ENCODE measurements at regions not wholly inside any gene's neighbourhood (a gene's known extent, or its start where the extent isn't known, plus 50 kb on each side); places are given as distances from the start of the nearest gene placed in this dataset.
"Not testable (repeated sequence)": the region's sequence is repeated elsewhere in the genome, so short reads cannot be mapped to it uniquely, and the experiment has no call there.

DNA sequence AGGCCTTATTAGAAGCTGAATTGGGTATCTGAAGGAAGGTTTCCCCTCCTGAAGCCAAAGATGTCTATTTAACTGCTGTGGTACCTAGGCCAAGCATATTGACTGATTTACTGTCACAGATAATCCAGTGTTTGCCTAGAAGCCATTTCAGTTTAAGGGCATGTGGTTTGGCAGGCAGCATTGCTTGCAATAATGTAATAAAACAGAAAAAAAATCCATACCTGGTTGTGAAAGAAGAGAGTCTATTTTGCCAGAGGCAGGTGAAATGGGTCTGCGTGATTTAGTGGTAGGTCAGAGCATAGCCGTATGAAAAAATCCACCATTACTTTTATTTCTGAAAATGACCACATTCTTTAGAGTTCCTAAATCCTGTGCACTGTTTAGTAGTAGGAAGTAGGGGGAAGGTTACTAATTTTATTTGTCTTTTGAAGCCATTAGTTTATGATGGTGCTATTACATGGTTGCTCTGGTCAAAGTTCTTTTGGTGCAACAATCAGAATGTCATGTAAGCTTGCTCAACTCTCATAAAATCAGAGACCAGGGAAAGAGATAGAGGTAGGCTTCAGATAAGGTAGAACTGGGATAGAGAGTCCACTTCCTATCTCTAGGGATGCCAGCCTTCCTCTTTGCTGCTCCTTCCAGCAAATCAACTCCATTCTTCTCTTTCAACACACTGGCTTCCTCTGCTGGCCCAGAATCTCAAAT is 343.4 kb downstream of the GPD2 start:
- no peak for DNase-seq (ENCODE audit: low spot score)

DNA sequence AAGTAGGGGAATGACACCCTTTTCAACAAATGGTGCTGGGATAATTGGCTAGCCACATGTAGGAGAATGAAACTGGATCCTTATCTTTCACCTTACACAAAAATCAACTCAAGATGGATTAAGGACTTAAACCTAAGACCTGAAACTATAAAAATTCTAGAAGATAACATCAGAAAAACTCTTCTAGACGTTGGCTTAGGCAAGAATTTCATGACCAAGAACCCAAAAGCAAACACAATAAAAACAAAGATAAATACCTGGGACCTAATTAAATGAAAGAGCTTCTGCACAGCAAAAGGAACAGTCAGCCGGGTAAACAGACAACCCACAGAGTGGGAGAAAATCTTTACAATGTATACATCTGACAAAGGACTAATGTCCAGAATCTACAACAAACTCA is 345.5 kb downstream of the GPD2 start:
- not testable (repeated sequence) for DNase-seq (ENCODE audit: low spot score)

DNA sequence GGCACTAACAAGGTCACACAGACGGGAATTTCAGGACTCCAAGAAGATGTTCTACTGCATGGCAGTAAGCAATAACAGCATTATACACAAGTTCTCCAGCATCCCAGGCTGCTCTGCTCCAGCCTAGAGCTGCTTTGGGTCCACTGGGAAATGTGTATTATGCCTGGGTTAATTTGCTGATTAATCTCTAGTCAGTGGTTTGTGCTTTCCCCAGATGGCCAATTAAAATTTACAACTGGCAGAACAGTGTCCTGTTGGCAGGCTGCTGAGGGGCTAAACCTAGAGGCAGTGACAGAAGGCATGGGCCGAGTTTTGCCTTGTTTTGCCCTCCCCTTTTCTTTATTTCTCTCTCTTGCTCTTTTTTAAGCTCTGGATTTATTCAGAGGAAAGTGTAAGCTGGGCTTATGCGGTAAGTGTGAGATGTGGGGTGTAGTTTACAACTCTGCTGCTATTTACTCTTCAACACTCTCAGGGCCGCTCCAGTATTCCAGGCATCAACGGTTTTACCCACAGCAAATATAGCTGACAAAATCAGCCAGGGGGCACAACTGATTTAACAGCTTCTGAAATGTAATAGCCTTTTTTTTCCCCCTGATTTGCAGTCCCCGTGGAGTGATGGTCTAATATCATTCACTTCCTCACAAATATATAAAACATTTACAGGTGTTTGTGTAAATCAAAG is 348.0 kb downstream of the GPD2 start:
- no peak for DNase-seq (ENCODE audit: low spot score)

DNA sequence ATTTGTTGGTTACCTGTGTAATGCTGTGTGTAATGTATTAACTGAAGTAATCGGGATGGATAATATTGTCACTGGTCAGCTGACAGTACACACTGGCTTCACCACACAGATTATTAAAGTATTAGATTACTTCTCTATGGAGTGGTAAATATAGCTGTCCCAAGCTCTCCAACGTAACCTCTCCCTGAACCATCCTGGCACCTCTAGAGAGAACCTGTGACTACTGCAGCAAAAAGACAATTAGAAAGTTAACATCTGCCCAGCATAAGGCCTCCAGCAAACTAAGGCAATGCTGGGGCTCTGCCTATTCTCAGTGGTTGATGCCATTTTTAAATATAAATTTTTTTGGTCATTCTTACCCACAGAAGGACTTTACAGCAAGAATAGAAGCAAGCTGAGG is 351.3 kb downstream of the GPD2 start:
- DNase-seq (ENCODE audit: low spot score) = no peak

DNA sequence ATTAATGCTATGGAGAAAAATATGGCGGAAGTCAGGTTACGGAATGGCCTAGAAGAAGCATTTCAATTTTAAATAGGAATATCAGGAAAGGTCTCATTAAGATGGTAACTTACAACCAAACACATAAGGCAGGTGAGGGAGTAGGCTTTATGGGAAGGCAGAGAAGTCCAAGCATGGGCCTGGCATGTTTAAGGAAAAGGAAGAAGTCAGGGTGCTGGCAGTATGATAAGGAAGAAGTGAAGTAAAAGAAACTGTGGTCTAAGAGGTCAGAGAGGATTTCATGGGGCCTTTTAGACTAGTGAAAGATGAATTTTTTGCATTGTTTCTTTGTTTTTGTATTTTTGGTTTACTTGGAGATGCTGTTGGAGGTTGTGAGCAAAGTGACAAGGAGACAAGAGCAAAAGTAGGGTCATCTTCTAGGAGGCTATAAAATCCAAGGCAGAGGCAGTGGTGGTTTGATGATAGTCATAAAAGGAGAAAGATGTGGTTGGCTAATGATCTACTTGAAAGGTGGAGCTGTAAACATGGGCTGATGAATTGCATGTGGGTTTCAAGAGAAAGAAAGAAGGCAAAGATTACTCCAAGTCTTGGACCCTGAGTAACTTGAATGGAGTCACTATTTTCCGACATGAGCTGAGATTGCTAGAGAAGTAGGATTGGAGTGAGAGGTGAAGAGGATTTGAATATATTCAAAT is 354.3 kb downstream of the GPD2 start:
- no peak for DNase-seq (ENCODE audit: low spot score)

DNA sequence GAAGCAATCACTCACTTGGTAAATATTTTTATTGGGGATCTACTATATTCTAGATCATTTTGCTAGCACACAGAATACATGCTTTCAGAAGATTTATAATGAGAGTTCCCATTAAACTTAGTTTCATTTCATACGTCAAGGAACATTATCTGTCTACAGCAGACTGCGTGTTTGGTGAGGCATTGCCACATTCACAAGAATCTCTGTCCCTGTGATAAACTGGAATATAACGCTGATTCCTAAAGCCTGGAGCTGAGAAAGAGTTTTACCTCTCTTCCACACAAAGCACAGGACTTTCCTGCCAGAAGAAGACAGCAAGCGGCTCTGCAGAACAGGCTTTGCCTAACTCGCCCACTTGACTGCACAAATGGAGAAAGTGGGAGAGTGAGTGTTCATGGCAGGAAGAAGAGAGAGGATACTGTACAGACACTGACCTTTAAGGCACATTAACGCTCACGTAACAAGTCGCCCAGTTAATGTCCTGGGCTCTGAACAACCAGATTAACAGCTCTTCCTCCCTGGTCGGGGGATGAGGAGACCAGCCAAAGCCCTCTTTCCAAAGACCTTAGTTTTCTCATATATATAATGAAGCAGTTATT is 356.2 kb downstream of the GPD2 start:
- DNase-seq (ENCODE audit: low spot score) = no peak

DNA sequence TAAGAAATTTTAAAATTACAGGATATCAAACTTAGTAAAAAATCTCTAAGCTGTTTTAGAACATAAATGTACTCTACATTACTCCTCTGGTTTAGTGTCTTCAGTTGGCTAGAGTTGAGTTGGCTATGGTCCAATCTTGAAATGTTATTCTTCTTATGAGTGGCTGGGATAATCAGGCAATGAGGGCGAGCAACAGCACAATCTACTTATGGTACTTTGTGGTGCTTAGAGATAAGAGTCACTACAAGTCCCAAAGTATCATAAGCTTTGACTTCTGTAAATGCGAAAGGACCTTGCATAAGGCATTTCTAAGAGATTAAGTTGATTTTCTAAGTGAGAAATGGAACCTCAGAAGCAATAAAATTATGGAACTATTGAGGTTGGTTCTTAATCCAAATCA is 361.7 kb downstream of the GPD2 start:
- DNase-seq (ENCODE audit: low spot score) = no peak

DNA sequence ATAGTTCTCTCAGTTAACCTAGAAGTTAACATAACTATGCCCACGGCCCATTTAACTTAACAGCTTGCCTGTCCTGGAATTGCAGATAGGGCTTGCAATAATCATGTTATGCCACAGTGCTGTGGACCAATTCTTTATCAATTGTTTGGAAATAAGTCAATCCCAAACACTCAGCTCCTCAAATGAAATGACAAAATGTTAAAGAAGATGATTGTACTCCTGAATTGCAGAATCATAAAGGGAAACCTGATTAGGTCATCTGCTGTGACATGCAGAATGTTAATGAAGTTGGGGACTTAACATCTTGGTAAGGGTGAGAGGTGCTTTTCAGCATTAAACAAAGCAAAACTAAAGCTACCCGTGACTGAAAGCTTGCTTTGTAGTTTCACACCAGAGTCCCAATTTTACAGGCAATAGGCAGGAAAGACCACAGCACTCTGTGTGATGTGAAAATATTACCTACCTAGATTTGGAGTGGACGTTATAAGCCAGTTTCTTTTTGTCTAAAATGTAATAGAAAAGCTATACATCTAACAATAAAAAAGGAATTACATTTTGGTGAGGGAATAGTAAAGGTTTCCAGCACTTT is 364.0 kb downstream of the GPD2 start:
- no peak for DNase-seq (ENCODE audit: low spot score)

DNA sequence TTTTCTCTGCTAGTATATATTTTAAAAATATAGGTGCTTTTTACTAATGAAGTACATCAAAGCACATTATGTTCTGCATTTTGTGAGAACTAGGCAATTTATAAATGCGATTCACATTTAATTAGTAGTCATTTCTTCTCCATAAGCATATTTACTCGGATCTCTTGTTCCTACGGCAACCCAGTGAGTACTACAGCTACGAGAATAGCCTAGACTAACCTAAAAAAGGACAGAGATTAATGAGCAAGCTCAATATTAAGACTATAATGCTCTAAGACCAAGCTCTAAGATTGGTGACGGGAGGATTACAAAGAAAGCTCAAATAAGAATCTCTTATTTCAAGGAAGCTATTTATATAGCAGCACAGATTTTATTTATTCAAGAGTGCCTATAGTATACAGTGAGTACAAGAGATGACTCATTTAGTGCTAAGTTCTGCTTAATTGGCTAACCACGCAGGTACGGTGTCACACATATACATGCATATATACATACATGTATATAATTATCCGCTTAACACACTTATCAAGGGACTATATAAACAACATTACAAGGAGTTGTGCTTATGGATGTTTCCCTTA is 364.7 kb downstream of the GPD2 start:
- no peak for DNase-seq (ENCODE audit: low spot score)

DNA sequence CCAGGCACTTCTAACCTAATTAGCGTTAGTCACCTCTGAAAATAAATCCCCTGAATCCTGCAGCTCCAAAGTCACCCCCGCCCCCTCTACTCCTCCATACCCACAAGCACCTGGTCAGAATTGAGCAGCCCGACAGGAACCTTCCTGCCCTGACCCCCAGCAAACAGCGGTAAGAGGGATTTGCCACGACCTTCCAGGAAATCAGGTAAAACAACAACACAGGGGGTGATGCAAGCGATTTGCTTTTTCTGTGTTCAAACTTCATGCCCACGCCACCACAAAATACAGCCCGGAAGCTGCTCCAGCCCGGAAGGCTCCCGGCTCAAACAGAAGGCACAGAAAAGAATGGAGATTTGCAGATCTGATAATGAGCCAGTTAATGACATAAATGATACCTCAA is 367.1 kb downstream of the GPD2 start:
- no peak for DNase-seq (ENCODE audit: low spot score)

DNA sequence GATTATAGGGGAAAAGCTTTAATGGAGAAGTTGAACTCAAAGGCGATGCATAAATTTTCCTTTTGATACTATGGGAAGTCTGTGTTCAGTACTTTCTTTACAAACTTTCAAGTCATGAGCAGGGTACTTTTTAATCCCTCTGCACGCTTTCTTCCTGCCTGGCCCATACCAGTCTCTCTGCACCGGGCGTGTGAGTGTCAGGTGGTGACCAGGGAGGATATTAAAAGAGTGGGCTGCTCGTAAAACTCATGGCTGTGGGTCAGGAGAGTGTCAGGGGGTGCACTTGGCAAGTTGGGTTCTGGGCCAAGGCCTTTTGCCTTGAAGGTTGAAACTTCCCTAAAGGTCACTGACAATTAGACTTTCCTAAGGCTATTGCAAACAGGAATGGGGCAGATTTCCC is 367.8 kb downstream of the GPD2 start:
- DNase-seq (ENCODE audit: low spot score) = no peak

DNA sequence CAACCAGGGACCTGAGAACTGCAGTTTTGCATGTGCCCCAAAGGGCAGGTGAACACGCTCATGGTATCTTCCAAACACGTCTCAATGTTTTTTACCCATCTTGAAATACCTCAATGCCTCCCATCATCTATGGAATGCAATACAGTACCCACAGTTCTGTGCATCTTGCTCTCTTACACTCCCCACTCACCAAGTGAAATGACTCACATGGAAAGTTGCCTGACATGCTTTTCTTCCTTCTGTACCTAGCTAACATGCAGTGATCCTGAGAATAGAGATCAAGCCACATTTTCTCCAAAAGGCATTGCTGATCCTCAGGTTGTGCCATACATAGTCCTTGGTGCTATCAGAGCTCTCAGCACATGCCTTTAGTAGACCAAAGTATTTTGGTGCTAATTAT is 373.9 kb downstream of the GPD2 start:
- no peak for DNase-seq (ENCODE audit: low spot score)

DNA sequence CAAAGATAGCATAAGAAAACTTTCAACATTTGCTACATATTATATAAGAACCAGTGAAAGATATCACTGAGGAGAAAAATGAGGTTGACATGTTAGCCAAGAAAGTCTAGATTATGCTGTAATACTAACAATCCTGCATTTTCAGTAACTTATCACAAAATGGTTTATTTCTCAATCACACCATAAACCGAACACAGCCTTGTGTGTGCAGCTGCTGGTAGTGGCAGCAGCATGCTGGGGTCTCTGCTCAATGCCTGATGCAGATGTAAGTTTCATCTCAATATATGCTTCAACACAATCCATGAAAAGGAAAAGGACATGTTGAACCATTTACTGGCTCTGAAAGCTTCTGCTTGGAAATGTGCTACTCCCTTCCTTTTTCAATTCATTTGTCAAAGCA is 376.3 kb downstream of the GPD2 start:
- no peak for DNase-seq (ENCODE audit: low spot score)

DNA sequence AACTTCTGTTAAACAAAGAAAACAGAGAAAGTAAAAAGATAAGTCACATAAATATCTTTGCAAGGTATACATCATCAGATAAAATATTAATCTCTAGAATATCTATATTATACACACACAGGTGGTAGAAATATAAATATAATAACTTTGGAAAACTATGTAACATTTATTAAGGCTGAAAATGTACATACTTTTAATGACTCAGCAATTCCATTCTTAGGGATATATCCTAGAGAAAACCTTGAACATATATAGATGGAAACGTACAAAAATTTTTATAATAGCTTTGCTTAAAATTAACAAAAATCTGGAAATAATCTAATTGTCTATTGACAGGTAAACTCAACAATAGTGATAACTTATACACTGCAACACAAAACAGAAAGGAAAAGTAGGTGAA is 381.3 kb downstream of the GPD2 start:
- DNase-seq (ENCODE audit: low spot score) = no peak

DNA sequence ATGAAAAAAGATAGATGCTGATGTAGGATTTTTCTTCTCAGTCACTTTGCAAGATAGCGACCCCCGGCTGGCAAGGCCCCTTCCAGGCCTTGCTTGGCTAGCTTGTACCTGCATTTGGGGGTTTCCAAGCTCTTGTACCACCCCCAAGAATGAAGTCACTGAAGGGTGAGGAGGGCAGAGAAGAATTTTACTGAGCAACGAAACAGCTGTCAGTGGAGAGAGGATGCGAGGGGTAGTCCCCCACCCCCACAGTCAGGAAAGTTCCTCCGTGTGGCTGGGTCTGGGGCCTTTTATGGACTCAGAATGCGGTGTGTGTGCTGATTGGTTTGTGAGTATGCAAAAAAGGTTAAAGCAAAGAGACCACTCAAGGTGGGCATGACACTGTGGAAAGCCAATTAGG is 382.0 kb downstream of the GPD2 start:
- no peak for DNase-seq (ENCODE audit: low spot score)

DNA sequence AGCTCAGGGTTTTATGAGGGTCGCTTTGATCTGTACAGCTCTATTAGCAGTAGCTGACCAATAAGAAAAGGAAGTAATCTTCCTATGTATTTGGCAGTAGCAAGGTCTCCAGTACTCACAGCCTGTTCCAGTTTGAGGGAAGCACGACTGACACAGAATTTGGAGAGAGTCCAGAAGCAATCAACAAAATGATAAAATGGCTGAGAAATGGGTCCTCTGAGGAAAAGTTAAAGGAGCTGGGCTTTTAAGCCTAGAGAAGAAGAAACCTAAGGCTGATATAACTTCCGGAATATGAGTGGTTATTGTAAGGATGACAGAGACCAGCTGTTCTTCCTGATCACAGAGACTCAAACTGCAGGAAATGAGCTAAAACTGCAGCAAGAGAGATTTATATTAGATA is 382.8 kb downstream of the GPD2 start:
- DNase-seq (ENCODE audit: low spot score) = peak; percentile 5

DNA sequence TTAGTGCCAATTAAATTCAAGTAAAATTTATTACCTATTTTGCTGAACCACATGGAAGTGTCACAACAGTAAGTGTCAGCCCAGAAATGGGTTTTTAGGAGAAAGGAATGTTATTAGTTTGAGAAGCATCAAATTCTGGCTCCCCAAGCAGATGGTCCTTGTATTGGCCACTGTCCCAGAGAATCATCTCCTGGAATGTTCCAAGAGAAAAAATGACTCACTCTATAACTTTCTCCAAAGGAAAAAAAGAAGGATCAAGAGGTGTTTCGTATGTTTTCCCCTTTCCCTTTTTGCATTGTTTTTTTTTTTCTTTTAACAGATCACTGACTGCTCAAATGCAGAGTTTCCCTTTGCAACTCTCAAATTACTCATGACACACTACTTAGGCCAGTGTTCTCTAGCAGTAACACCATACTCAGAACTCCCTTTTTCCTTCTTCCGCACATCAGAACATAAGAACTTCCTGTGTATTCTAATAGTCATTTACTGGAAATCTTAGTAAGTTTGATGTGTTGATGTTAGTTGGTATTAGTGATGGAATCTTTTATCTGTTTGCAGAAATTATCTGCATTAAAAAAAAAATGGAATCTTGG is 390.3 kb downstream of the GPD2 start:
- DNase-seq (ENCODE audit: low spot score) = peak; percentile 46

DNA sequence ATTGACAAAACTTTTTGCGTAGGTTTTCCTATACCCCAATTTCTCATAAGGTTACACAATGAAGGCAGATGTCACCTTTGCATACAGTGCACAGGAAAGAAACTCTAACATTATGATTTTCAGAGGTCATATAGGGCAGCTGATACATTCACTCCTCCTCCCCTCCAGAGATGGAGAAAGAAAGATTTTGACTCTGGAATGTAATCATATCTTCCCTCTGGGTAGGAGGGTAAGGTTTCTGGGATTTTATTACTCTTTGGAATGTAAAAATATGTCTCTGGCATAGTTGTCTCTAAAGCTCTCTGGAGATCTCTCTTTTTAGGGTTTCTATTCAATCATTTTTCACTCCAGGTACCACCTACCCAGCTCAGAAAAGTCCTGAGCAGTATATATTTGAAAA is 398.3 kb downstream of the GPD2 start:
- no peak for DNase-seq (ENCODE audit: low spot score)

DNA sequence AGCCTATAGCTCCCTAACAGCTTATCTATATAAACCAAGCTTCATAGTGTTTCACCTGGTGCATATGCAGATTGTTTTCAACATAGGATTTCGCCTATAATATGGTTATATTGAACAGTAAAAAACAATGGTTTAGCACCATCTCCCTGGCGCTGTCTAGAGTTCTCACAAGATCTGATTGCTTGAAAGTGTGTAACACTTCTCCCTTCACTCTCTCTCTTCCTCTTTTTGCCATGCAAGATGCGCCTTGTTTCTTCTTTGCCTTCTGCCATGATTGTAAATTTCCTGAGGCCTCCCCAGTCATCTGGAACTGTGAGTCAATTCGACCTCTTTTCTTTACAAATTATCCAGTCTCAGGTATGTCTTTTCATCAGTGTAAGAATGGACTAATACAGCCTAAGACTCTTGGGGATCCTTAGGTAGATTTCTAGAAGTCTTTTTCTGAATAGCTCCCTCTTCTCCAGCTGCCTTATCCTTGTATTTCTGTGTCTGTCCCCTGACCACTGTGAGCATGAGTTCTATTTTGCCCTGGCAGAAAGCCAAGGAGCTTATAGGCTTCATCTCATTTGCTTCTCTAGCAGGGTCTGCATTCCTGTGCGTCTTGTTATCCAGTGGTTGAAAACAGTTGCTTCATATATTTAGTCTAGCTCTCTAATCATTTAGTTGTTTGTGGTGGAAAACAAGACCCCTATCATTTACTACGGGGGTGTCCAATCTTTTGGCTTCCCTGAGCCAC is 401.6 kb downstream of the GPD2 start:
- no peak for DNase-seq (ENCODE audit: low spot score)

DNA sequence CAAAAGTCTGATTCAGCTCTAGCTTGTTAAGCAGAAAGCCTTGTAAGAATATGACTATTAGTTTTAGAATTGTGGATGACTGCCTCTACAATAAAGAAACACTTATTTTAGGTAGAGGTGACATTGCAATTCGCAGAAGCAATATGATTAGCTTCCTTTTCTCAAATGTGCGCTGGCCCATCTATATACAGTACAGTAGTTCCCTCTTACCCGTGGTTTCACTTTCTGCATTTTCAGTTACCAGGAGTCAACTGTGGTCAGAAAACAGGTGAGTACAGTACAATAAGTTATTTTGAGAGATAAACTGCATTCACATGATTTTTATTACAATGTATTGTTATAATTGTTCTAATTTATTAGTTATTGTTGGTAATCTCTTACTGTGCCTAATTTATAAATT is 405.1 kb downstream of the GPD2 start:
- no peak for DNase-seq (ENCODE audit: low spot score)
